GM18951 (cell line): ENCODE measurements at regions not wholly inside any gene's neighbourhood (a gene's known extent, or its start where the extent isn't known, plus 50 kb on each side); places are given as distances from the start of the nearest gene placed in this dataset.

ENCODE experiments used
- POLR2A ChIP-seq: IDR thresholded peaks from 4 replicates; pipeline ENCODE4 v1.6.1; 2011; ENCODE audit warnings: mild to moderate bottlenecking; ENCODE audit not compliant: insufficient read length, insufficient read depth; ENCODE audit errors: extremely low read depth
- in situ Hi-C: fragments of 300-500 bp; cut with MboI; formaldehyde crosslinking; loops from one replicate; pipeline ENCODE4 v1.12.0; 2022; ENCODE audit warnings: low sequenced_read_pairs, mixed read lengths, inconsistent platforms; ENCODE audit not compliant: unreplicated experiment

DNA sequence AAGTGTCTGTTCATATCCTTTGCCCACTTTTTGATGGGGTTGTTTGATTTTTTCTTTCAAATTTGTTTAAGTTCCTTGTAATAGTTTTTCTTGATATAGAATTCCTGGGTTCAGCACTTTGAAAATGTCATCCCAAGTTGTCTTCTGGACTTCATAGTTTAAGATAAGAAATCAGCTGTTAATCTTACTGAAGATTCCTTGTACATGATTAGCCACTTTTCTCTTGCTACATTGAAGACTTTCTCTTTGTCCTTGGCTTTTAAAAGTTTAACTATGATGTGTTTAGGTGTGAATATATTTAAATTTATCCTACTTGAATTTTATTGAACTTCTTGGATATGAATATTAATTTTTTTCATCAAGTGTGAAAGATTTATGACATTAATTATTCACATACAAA, 387.2 kb upstream of the CWC22 start:
- in situ Hi-C loops: no loop called here

GRCh38 chr2:180385601-180386201, 378.6 kb upstream of the CWC22 start:
- TF ChIP-seq POLR2A: no peak
- in situ Hi-C loops: no loop called here

More for the DNA sequence above, 387.2 kb upstream of the CWC22 start:
- TF ChIP-seq POLR2A: no peak

- TF ChIP-seq POLR2A: no peak
- in situ Hi-C loops: no loop called here
These were observed 369.0 kb upstream of the CWC22 start for GRCh38 chr2:180376066-180376465.

GRCh38 chr2:180374502-180375281, 367.6 kb upstream of the CWC22 start:
- TF ChIP-seq POLR2A: no peak
- in situ Hi-C loops: no loop called here

GRCh38 chr2:180370511-180371205, 363.6 kb upstream of the CWC22 start:
- TF ChIP-seq POLR2A: no peak
- in situ Hi-C loops: no loop called here

DNA sequence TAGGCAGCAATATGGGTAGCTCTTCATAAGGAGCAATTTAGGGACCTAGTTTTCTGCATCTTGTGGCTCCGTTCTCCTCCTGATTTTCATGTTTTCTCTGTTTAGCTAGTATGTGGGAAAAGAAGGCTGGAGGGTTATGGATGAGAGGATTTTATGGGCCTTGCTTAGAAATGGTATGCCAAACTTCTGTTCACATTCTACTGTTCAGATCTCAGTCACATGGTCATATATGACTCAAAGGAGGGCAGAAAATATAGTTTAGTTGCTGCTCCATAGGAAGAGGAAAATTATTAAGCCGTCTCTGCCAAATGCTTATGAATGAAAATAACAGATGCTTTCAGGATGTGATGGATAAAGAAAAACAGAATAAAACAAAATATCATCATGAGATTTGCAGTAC, 361.8 kb upstream of the CWC22 start:
- no peak for TF ChIP-seq POLR2A
- in situ Hi-C loops: no loop called here

- no peak for TF ChIP-seq POLR2A
- in situ Hi-C loops: no loop called here
These were observed 360.7 kb upstream of the CWC22 start for GRCh38 chr2:180367815-180368214.

DNA sequence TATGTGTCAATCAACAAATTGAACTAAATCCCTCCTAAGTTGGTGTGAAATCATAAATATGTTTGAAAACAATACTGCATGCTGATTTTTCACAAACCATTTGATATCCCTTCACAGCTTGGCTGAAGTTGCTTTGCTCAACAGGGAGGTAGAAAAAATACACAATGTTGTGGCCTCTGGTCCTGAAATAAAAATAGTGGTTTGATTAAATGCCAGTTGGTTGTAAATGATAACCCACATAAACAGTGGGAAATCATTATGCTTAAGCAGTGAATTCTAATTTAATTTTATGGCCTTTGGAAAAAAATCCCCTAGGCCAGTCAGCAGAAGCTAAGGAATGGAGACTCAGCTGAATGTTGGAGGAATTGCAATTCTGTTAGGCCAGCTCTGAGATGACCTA, 359.4 kb upstream of the CWC22 start:
- in situ Hi-C loops: no loop called here
- TF ChIP-seq POLR2A: no peak

DNA sequence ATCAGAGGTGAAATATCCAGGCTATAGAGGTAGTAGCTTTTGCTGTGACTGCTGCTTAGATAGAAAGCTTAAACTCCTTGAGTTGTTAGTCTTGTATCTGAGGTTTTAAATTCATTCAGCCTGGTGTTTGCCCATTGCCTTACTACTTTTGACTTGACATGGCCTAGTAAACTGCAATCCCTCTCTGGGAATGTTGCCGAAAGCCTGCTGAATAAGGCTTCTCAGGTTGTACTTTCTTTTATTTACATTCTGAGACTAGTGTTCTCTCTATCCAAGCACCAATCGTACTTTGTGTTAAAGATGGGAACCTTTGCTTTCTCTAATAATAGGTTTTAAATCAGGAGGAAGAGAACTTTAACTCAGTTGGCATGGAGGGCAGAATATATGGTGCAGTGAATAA, 357.6 kb upstream of the CWC22 start:
- TF ChIP-seq POLR2A: no peak
- in situ Hi-C loops: no loop called here

- in situ Hi-C loops: no loop called here
- TF ChIP-seq POLR2A: no peak
These were observed 353.2 kb upstream of the CWC22 start for GRCh38 chr2:180360283-180360618.

DNA sequence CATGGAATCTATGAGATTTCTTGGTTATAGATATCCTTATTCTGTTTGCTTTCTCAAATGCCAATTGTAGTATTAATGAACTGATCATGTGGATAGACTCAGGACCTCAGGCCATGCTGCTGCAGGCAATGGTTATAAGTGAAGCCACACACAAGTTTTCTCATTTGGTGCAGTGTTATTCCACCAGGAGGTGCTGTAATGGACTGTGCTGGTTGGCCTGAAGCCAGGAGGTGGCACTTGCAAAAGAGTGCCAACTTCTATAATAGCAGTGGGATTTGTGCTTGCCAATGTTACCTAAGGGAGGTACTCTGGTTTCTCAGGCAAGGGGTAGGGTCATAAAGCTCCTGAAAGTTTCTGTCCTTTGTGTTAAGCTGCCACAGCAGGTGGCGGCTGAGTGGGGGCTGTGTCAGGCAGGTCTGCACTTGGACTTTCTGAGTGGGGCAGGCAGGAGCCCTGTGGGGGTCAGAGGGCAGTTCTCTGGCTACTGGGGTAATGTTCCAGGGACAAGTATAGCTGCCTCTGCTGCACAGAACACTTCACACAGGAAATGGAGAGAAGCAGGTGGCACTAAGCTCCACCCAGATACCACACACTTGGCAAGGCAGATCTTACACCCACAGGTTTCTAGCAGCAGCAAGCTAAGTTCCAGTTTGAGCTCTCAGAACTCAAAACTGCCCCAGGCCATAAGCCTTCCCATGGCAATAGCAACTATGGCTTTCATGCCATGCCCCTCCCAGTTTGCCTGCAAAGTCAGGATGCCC, 352.6 kb upstream of the CWC22 start:
- in situ Hi-C loops: no loop called here
- no peak for TF ChIP-seq POLR2A

DNA sequence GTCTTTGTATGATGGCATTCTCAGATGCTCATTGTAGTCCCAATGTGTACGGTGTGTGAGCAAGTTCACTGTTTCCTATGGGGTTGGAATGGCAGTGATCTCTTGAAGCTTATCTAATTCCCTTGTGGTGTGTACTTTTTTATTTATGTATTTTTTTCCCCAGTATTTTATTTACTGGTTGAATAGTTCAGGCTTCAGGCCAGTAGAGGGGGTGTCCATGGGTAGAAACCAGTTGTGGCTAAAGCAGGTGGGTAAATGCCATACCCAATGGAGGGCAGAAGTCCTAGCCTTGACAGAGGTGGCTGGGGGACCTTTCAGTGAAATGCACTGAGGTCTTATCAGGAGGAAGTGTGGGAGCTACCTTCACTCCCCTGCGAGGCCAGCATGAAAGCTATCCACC, 351.4 kb upstream of the CWC22 start:
- TF ChIP-seq POLR2A: no peak
- in situ Hi-C loops: no loop called here

GRCh38 chr2:180356676-180357075, 349.6 kb upstream of the CWC22 start:
- in situ Hi-C loops: no loop called here
- TF ChIP-seq POLR2A: no peak
